ENCODE measurements at regions not wholly inside any gene's neighbourhood (a gene's known extent, or its start where the extent isn't known, plus 50 kb on each side); places are given as distances from the start of the nearest gene placed in this dataset.

DNA sequence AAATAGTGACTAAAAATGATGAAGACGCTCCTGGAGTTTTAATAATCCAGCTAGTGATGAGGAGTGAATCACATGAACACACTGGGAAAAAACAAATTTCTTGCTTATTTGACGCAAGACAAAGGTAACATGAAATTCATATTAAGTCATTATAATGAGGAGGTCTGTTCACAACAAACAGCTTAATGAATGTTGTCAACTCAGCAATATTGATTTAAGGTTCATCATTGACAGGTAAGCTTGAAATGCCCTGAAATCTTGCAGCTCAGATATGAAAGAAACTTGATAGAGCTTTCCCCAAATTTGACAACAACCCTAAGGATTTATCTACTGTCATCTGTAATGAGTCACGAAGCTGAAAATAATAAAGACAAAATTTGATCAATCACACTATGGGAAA lies 108.1 kb upstream of the SELENOK start:
- Mint-ChIP-seq H3K27me3 (peaks cover 3% of the 10 kb centered on the region), H3K9me3 (ENCODE audit: low read depth) (no peaks in the 10 kb centered on the region), H3K36me3 (ENCODE audit: insufficient read depth) (no peaks in the 10 kb centered on the region), H3K4me1 (ENCODE audit: low read depth) (peaks cover 19% of the 10 kb centered on the region), H3K4me3 (ENCODE audit: low read depth) (no peak overlapping the region), H3K27ac (no peak overlapping the region)
- DNase-seq (ENCODE audit: low spot score, unreplicated experiment), result no peak
- TF ChIP-seq, protein P1, sequence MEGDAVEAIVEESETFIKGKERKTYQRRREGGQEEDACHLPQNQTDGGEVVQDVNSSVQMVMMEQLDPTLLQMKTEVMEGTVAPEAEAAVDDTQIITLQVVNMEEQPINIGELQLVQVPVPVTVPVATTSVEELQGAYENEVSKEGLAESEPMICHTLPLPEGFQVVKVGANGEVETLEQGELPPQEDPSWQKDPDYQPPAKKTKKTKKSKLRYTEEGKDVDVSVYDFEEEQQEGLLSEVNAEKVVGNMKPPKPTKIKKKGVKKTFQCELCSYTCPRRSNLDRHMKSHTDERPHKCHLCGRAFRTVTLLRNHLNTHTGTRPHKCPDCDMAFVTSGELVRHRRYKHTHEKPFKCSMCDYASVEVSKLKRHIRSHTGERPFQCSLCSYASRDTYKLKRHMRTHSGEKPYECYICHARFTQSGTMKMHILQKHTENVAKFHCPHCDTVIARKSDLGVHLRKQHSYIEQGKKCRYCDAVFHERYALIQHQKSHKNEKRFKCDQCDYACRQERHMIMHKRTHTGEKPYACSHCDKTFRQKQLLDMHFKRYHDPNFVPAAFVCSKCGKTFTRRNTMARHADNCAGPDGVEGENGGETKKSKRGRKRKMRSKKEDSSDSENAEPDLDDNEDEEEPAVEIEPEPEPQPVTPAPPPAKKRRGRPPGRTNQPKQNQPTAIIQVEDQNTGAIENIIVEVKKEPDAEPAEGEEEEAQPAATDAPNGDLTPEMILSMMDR (IDR thresholded peaks at IDR 0.05; ENCODE audit: unreplicated experiment), result no peak

DNA sequence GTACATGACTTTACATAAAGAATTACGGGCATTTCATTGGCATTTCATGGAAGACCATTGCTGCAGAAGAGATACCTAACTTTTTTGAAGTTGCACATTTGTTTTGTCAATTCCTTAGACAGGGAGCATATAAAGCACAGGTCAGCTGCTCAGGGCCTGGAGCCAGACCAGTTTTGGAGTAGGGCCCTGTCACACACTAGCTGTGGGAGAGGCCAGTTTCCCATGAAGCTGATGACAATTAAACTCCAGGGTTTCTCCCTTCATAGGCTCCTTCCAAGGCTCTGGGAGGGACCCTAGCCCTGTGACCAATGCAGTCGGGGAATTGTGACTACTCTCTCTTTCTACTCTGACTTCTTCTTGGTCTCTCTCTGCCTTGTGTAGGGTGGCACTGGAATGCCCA lies 107.3 kb upstream of the SELENOK start:
- peaks cover 19% of the 10 kb centered on the region for H3K4me1 Mint-ChIP-seq (ENCODE audit: low read depth)
- no peaks in the 10 kb centered on the region for H3K9me3 Mint-ChIP-seq (ENCODE audit: low read depth)
- peaks cover 3% of the 10 kb centered on the region for H3K27me3 Mint-ChIP-seq
- no peaks in the 10 kb centered on the region for H3K36me3 Mint-ChIP-seq (ENCODE audit: insufficient read depth)
- H3K4me3 Mint-ChIP-seq (ENCODE audit: low read depth), result no peak overlapping the region
- no peak for DNase-seq (ENCODE audit: low spot score, unreplicated experiment)
- no peak overlapping the region for H3K27ac Mint-ChIP-seq
- TF ChIP-seq, protein P1 (IDR thresholded peaks at IDR 0.05; ENCODE audit: unreplicated experiment), result no peak

DNA sequence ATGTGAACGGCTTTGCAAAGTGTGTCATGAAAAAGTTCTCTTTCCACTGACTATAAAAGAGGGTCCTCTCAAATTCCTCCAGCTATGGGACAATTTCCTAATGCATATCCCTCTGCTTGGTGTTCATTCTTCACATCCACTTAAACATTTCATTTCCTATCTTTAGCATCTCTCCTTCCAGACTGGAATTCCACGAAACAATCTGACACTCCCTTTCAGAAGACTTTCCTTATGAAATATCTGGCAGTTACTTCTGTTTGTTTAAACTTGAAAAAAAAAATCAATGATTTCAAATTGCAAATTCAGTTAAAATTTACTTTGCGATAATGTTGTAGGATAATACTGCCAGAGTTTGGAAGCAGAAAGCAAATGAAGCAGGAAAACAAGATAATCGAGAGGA lies 105.8 kb upstream of the SELENOK start:
- TF ChIP-seq, protein P1 (IDR thresholded peaks at IDR 0.05; ENCODE audit: unreplicated experiment), result no peak
- Mint-ChIP-seq H3K4me3 (ENCODE audit: low read depth) (no peak overlapping the region), H3K9me3 (ENCODE audit: low read depth) (no peaks in the 10 kb centered on the region), H3K27ac (no peak overlapping the region), H3K4me1 (ENCODE audit: low read depth) (peaks cover 19% of the 10 kb centered on the region), H3K36me3 (ENCODE audit: insufficient read depth) (no peaks in the 10 kb centered on the region), H3K27me3 (peaks cover 3% of the 10 kb centered on the region)
- no peak for DNase-seq (ENCODE audit: low spot score, unreplicated experiment)

DNA sequence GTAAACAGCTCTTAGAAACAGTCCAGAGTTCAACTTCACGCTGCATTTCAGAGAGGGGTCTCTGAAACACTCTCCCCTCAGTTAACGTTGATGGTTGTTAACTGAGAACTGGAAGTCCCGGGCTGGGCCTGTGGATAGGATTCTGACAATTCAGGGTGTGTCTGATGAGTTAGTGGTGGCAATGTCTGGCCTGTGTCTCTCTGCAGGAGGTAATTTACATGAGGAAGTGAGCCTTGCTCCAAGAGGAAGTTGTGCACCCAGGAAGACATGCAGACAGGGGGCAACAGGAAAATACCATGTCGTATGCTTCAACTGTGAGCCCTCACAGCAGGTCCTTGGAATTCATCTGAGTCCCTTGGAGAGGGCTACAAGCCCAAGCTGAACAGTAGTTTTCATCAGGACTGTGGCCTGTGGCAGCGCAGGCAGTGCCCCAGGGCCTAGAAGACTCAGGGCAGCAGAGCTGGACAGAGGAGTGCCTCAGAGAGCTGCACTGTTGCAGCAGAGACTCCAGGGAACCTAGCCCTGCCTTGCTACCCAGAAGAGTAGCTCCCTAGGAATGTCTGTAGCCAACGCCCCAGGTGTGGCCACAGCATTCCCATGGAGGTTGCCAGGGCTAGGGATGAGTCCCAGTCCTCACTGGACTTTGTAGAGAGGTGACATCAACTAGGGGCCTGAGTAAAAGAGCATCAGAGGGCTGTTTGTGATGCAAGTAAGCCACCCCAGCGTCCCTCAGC lies 104.6 kb upstream of the SELENOK start:
- Mint-ChIP-seq H3K4me1 (ENCODE audit: low read depth) (peaks cover 19% of the 10 kb centered on the region), H3K36me3 (ENCODE audit: insufficient read depth) (no peaks in the 10 kb centered on the region), H3K9me3 (ENCODE audit: low read depth) (no peaks in the 10 kb centered on the region), H3K27me3 (peaks cover 3% of the 10 kb centered on the region), H3K27ac (peak overlapping the region; percentile 13), H3K4me3 (ENCODE audit: low read depth) (no peak overlapping the region)
- TF ChIP-seq, protein P1 (IDR thresholded peaks at IDR 0.05; ENCODE audit: unreplicated experiment), result no peak
- no peak for DNase-seq (ENCODE audit: low spot score, unreplicated experiment)

DNA sequence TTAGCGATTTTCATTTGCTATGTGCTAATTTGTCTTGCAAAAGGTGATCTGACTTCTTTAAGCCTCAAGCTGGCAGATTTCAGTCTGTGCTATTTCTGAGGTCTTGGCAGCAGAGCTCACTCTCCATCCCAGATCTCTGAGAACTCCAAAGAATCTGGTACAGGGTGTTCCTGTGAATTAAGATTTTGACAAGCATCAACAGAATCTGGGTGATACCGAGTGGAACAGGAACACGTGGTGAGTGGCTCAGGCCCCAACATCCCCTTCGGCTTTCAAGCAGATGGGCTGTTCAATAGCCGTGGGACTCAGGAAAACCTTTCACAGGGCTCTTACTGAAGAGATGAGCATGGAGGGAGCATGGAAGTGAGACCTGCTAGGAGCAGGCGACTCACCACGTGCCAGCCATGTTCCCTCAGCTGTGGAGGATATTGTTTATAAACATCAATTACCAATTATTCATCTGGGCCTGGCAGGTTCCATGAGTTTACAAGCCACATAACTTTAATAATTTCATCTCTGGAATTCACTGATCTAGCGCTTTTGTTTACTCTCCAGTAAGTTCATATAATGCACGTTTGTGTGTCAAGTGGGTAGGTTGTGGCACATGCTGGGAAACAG lies 103.4 kb upstream of the SELENOK start:
- no peak overlapping the region for H3K27ac Mint-ChIP-seq
- TF ChIP-seq, protein P1 (IDR thresholded peaks at IDR 0.05; ENCODE audit: unreplicated experiment), result no peak
- H3K4me1 Mint-ChIP-seq (ENCODE audit: low read depth), result peaks cover 19% of the 10 kb centered on the region
- no peak overlapping the region for H3K4me3 Mint-ChIP-seq (ENCODE audit: low read depth)
- no peak for DNase-seq (ENCODE audit: low spot score, unreplicated experiment)
- peaks cover 3% of the 10 kb centered on the region for H3K27me3 Mint-ChIP-seq
- H3K9me3 Mint-ChIP-seq (ENCODE audit: low read depth), result no peaks in the 10 kb centered on the region
- H3K36me3 Mint-ChIP-seq (ENCODE audit: insufficient read depth), result no peaks in the 10 kb centered on the region
